NCI-H345 treated with DMSO at 0.1 percent for 48 hours (cell line): ENCODE measurements at regions not wholly inside any gene's neighbourhood (a gene's known extent, or its start where the extent isn't known, plus 50 kb on each side); places are given as distances from the start of the nearest gene placed in this dataset.
"Not testable (repeated sequence)": the region's sequence is repeated elsewhere in the genome, so short reads cannot be mapped to it uniquely, and the experiment has no call there.

Source experiments
- DNase-seq: peaks from one replicate; lab custom pipeline; 2025; ENCODE audit not compliant: unreplicated experiment; lab: John Stamatoyannopoulos, UW

- no peak for DNase-seq
Measured at GRCh38 chr3:80663426-80663825, 895.6 kb upstream of the ROBO1 start.

- DNase-seq, result no peak
Measured at GRCh38 chr3:80655216-80655615, 887.4 kb upstream of the ROBO1 start.

GRCh38 chr3:80649170-80649569 lies 881.4 kb upstream of the ROBO1 start:
- no peak for DNase-seq

GRCh38 chr3:80643421-80643820 lies 875.6 kb upstream of the ROBO1 start:
- no peak for DNase-seq

- DNase-seq, result no peak
Measured at GRCh38 chr3:80618295-80619256, 850.8 kb upstream of the ROBO1 start.

GRCh38 chr3:80612366-80612765 lies 844.6 kb upstream of the ROBO1 start:
- DNase-seq, result no peak

GRCh38 chr3:80608072-80608471 lies 840.3 kb upstream of the ROBO1 start:
- not testable (repeated sequence) for DNase-seq

- DNase-seq, result no peak
Measured at GRCh38 chr3:80606073-80606472, 838.3 kb upstream of the ROBO1 start.

GRCh38 chr3:80601479-80601878 lies 833.7 kb upstream of the ROBO1 start:
- DNase-seq, result no peak

GRCh38 chr3:80592792-80593191 lies 825.0 kb upstream of the ROBO1 start:
- DNase-seq, result no peak

- DNase-seq, result no peak
Measured at GRCh38 chr3:80586338-80586737, 818.5 kb upstream of the ROBO1 start.

- DNase-seq, result no peak
Measured at GRCh38 chr3:80580146-80580545, 812.3 kb upstream of the ROBO1 start.

- DNase-seq, result no peak
Measured at GRCh38 chr3:80564391-80564790, 796.6 kb upstream of the ROBO1 start.

- no peak for DNase-seq
Measured at GRCh38 chr3:80559701-80560100, 791.9 kb upstream of the ROBO1 start.

- DNase-seq, result no peak
Measured at GRCh38 chr3:80556763-80557162, 789.0 kb upstream of the ROBO1 start.

- DNase-seq, result no peak
Measured at GRCh38 chr3:80554304-80554703, 786.5 kb upstream of the ROBO1 start.

- DNase-seq, result no peak
Measured at GRCh38 chr3:80553211-80553610, 785.4 kb upstream of the ROBO1 start.

- DNase-seq, result no peak
Measured at GRCh38 chr3:80550174-80550573, 782.4 kb upstream of the ROBO1 start.

- DNase-seq, result no peak
Measured at GRCh38 chr3:80549173-80549572, 781.4 kb upstream of the ROBO1 start.

- no peak for DNase-seq
Measured at GRCh38 chr3:80543154-80543553, 775.4 kb upstream of the ROBO1 start.

GRCh38 chr3:80542456-80542855 lies 774.7 kb upstream of the ROBO1 start:
- DNase-seq, result no peak

GRCh38 chr3:80537680-80538079 lies 769.9 kb upstream of the ROBO1 start:
- DNase-seq, result no peak

GRCh38 chr3:80535286-80535685 lies 767.5 kb upstream of the ROBO1 start:
- no peak for DNase-seq
